HG03354 (cell line): ENCODE measurements at regions not wholly inside any gene's neighbourhood (a gene's known extent, or its start where the extent isn't known, plus 50 kb on each side); places are given as distances from the start of the nearest gene placed in this dataset.

Experiments used
- ATAC-seq: cut with Tn5 transposase; IDR thresholded peaks from one replicate; pipeline ENCODE4 v1.9.1; 2021; ENCODE audit warnings: mild to moderate bottlenecking; ENCODE audit not compliant: unreplicated experiment, poor library complexity, severe bottlenecking

GRCh38 chr1:217238945-217239344, 391.9 kb downstream of the GPATCH2 start:
- ATAC-seq = no peak

- ATAC-seq = no peak
Observed at GRCh38 chr1:217230412-217230811, 400.5 kb downstream of the GPATCH2 start.

GRCh38 chr1:217228689-217229088, 402.2 kb downstream of the GPATCH2 start:
- no peak for ATAC-seq

- no peak for ATAC-seq
Observed at GRCh38 chr1:217224201-217224600, 406.7 kb downstream of the GPATCH2 start.

- ATAC-seq = no peak
Observed at GRCh38 chr1:217214551-217214950, 416.3 kb downstream of the GPATCH2 start.

GRCh38 chr1:217211486-217211885, 419.4 kb downstream of the GPATCH2 start:
- ATAC-seq = no peak

- ATAC-seq = no peak
Observed at GRCh38 chr1:217205578-217205977, 425.3 kb downstream of the GPATCH2 start.

- ATAC-seq = no peak
Observed at GRCh38 chr1:217196616-217197015, 434.3 kb downstream of the GPATCH2 start.

- ATAC-seq = no peak
Observed at GRCh38 chr1:217193151-217193550, 437.7 kb downstream of the GPATCH2 start.

GRCh38 chr1:217191441-217191840, 439.4 kb downstream of the GPATCH2 start:
- ATAC-seq = no peak

GRCh38 chr1:217190359-217190758, 440.5 kb downstream of the GPATCH2 start:
- ATAC-seq = no peak

GRCh38 chr1:217189362-217189761, 441.5 kb downstream of the GPATCH2 start:
- no peak for ATAC-seq

- no peak for ATAC-seq
Observed at GRCh38 chr1:217188280-217189237, 442.3 kb downstream of the GPATCH2 start.

GRCh38 chr1:217186664-217187063, 444.2 kb downstream of the GPATCH2 start:
- ATAC-seq = no peak

GRCh38 chr1:217184854-217185253, 446.0 kb downstream of the GPATCH2 start:
- ATAC-seq = no peak

GRCh38 chr1:217182992-217183391, 447.9 kb downstream of the GPATCH2 start:
- ATAC-seq = no peak

- no peak for ATAC-seq
Observed at GRCh38 chr1:217181756-217182155, 449.1 kb downstream of the GPATCH2 start.

- no peak for ATAC-seq
Observed at GRCh38 chr1:217181176-217181746, 449.6 kb downstream of the GPATCH2 start.

GRCh38 chr1:217180443-217180842, 450.4 kb downstream of the GPATCH2 start:
- ATAC-seq = no peak

- no peak for ATAC-seq
Observed at GRCh38 chr1:217164403-217164802, 441.2 kb upstream of the ESRRG start.

GRCh38 chr1:217153361-217153760, 430.1 kb upstream of the ESRRG start:
- ATAC-seq = no peak
